WERI-Rb-1 (cell line): ENCODE measurements at regions not wholly inside any gene's neighbourhood (a gene's known extent, or its start where the extent isn't known, plus 50 kb on each side); places are given as distances from the start of the nearest gene placed in this dataset.

Experiments used
- DNase-seq: peaks from one replicate; pipeline ENCODE4 v3.0.0-alpha.2; 2020
- H3K27ac ChIP-seq: fragments of 250-450 bp; sonication (Bioruptor Pico); 2 replicates; pipeline ENCODE4 v1.5.1; 2020; ENCODE audit warnings: mild to moderate bottlenecking, moderate library complexity
- H3K27me3 ChIP-seq: fragments of 250-450 bp; sonication (Bioruptor Pico); 2 replicates; pipeline ENCODE4 v1.5.1; 2021; ENCODE audit warnings: mild to moderate bottlenecking, low read depth, moderate library complexity; ENCODE audit not compliant: insufficient read depth, severe bottlenecking
- H3K36me3 ChIP-seq: fragments of 250-450 bp; sonication (Bioruptor Pico); 2 replicates; pipeline ENCODE4 v1.5.1; 2020; ENCODE audit warnings: mild to moderate bottlenecking, moderate library complexity
- H3K4me3 ChIP-seq: 2 replicates; pipeline ENCODE4 v1.5.1; 2011; ENCODE audit warnings: low read depth, mild to moderate bottlenecking, control low read depth, low read length
- H3K9me3 ChIP-seq: fragments of 250-450 bp; sonication (Bioruptor Pico); 2 replicates; pipeline ENCODE4 v1.5.1; 2021; ENCODE audit warnings: mild to moderate bottlenecking, moderate library complexity; ENCODE audit not compliant: severe bottlenecking
- TF ChIP-seq, protein P1 (sequence below): IDR thresholded peaks from 2 replicates; pipeline ENCODE4 v1.5.1; 2011; ENCODE audit warnings: low read depth, mild to moderate bottlenecking, control low read depth, inconsistent platforms, low read length

DNA sequence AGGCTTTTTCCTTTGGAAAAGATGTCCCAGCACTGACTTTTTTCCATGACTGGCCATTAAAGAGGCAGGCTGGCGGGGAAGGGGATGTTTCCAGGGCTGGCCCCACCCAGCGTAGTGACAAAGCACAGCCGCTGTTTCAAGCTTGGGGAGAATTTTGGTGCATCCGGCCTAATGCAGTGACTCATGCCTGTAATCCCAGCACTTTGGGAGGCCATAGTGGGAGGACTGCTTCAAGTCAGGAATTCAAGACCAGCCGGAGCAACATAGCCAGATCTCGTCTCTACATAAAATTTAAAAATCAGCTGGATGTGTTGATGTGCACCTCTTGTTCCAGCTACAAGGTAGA lies 78.0 kb upstream of the SH3BP4 start:
- DNase-seq, result no peak

DNA sequence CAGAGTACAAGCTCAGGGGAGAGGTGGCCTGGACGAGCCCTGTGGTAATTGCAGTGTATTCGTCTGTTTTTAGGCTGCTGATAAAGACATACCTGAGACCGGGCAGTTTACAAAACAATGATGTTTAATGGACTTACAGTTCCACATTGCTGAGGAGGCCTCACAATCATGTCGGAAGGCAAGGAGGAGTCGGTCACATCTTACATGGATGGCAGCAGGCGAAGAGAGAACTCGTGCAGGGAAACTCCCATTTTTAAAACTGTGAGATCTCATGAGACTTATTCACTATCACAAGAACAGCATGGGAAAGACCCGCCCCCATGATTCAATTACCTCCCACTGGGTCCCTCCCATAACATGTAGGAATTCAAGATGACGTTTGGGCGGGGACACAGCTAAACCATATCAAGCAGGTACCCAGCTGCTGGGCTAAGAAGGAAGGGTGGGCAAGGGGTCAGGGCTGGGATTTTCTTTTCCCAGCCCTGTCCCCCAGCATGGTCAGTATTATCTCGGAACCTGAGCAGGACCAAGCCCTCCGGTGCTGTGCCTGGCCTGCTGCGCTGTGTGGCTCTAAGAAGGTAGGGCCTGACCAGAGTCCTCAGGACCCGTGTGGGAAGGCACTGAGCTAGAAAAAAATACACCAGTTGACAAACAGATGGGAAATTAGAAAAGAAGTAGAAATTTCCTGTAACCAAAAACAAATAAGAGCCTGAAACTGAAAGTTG lies 78.6 kb upstream of the SH3BP4 start:
- DNase-seq, result no peak
- H3K4me3 ChIP-seq, result no peak overlapping the region
- H3K27ac ChIP-seq, result no peak overlapping the region
- TF ChIP-seq, protein P1, sequence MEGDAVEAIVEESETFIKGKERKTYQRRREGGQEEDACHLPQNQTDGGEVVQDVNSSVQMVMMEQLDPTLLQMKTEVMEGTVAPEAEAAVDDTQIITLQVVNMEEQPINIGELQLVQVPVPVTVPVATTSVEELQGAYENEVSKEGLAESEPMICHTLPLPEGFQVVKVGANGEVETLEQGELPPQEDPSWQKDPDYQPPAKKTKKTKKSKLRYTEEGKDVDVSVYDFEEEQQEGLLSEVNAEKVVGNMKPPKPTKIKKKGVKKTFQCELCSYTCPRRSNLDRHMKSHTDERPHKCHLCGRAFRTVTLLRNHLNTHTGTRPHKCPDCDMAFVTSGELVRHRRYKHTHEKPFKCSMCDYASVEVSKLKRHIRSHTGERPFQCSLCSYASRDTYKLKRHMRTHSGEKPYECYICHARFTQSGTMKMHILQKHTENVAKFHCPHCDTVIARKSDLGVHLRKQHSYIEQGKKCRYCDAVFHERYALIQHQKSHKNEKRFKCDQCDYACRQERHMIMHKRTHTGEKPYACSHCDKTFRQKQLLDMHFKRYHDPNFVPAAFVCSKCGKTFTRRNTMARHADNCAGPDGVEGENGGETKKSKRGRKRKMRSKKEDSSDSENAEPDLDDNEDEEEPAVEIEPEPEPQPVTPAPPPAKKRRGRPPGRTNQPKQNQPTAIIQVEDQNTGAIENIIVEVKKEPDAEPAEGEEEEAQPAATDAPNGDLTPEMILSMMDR, result no peak
- no peaks in the 10 kb centered on the region for H3K27me3 ChIP-seq
- no peaks in the 10 kb centered on the region for H3K36me3 ChIP-seq
- H3K9me3 ChIP-seq, result peaks cover 14% of the 10 kb centered on the region

More for the DNA sequence above, 78.0 kb upstream of the SH3BP4 start:
- no peak overlapping the region for H3K27ac ChIP-seq
- no peaks in the 10 kb centered on the region for H3K27me3 ChIP-seq
- no peaks in the 10 kb centered on the region for H3K36me3 ChIP-seq
- H3K9me3 ChIP-seq, result peaks cover 14% of the 10 kb centered on the region
- H3K4me3 ChIP-seq, result no peak overlapping the region
- TF ChIP-seq, protein P1, result no peak

DNA sequence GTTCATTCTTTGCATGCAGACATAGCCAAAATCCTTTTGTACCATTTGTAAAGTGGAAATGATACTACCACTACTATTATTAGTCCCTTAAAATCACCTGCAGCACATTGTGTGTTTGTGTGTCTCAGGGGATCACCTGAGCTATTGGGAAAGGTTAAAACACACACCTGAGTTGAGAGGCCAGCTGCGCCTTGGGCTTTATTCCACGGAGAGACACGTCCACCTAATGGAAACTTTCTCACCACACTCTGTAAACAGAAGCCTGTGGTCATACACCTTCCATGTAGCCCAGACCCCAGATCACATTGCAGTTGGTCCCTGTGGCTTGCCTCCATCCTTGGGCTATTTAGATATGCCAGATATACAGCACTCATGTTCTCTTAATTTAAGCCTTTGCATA lies 81.8 kb upstream of the SH3BP4 start:
- DNase-seq, result no peak
- no peaks in the 10 kb centered on the region for H3K27me3 ChIP-seq
- H3K4me3 ChIP-seq, result no peak overlapping the region
- no peaks in the 10 kb centered on the region for H3K36me3 ChIP-seq
- TF ChIP-seq, protein P1, result no peak
- no peak overlapping the region for H3K27ac ChIP-seq
- peaks cover 7% of the 10 kb centered on the region for H3K9me3 ChIP-seq

DNA sequence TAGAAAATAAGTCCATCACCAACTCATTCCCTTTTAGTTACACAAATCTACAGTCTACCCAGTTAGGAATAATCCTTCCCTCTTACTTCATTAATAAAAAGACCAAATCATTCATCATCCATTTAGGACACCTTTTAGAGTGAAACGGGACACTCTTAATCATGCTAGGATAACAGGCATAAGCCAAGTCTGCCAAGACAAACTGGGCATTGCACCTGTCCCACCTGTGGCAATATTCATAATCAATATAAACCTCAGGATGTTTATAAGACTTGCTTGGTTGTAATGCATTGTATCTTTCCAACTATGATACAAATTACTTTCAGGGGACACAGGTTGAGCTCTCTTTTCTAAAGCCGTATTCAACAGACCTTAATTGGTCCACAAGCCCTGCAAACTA lies 82.7 kb upstream of the SH3BP4 start:
- TF ChIP-seq, protein P1, result no peak
- H3K4me3 ChIP-seq, result no peak overlapping the region
- peaks cover 7% of the 10 kb centered on the region for H3K9me3 ChIP-seq
- DNase-seq, result no peak
- H3K27me3 ChIP-seq, result no peaks in the 10 kb centered on the region
- H3K27ac ChIP-seq, result no peak overlapping the region
- no peaks in the 10 kb centered on the region for H3K36me3 ChIP-seq

DNA sequence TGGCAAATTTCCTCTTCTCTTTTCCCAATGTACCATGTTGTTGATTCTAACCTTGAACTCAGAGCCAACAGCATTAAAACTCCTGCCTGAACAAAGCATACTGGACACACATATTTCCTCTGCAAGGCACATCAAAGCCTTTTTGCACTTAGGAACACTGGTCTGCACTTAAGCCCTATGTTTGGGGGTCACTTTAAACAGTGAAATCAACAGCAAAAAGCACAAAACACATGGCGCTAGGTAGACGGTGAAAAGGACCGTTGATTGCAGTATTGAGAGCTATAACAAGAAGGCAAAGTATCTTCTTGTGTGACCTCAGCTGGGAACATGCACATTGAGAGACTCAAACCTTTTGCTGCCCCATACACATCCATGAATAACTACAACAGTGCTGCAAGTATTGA lies 83.9 kb upstream of the SH3BP4 start:
- Histone ChIP-seq H3K27me3 (no peaks in the 10 kb centered on the region), H3K4me3 (no peak overlapping the region), H3K9me3 (peaks cover 2% of the 10 kb centered on the region), H3K27ac (no peak overlapping the region), H3K36me3 (no peaks in the 10 kb centered on the region)
- TF ChIP-seq, protein P1, result no peak
- DNase-seq, result no peak

DNA sequence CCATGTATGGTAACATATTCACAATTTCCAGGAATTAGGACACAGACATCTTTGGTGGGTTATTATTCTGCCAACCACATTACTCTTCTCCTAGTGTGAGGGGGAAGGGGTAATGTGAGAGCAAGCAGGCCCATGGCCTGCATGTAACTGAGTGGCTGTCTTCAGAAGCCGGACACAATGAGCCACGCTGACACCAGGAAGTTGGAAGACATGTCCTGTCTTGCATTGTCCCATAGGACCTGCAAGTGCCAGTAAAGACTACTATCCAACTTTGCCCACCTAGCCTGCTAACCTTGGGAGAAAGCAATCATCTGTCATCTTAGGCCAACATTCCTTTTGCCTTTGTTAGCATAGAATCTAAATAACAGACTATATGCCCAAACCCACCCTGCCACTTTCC lies 86.2 kb upstream of the SH3BP4 start:
- Histone ChIP-seq H3K4me3 (no peak overlapping the region), H3K27me3 (no peaks in the 10 kb centered on the region), H3K9me3 (peaks cover 2% of the 10 kb centered on the region), H3K36me3 (no peaks in the 10 kb centered on the region), H3K27ac (no peak overlapping the region)
- TF ChIP-seq, protein P1, result no peak
- DNase-seq, result no peak
